NCI-H146 (cell line): ENCODE measurements at regions not wholly inside any gene's neighbourhood (a gene's known extent, or its start where the extent isn't known, plus 50 kb on each side); places are given as distances from the start of the nearest gene placed in this dataset.
"Not testable (repeated sequence)": the region's sequence is repeated elsewhere in the genome, so short reads cannot be mapped to it uniquely, and the experiment has no call there.

Experiments
- DNase-seq: peaks from one replicate; lab custom pipeline; 2025; lab: John Stamatoyannopoulos, UW

GRCh38 chr11:122401581-122401980 lies 253.9 kb upstream of the UBASH3B start:
- not testable (repeated sequence) for DNase-seq

DNA sequence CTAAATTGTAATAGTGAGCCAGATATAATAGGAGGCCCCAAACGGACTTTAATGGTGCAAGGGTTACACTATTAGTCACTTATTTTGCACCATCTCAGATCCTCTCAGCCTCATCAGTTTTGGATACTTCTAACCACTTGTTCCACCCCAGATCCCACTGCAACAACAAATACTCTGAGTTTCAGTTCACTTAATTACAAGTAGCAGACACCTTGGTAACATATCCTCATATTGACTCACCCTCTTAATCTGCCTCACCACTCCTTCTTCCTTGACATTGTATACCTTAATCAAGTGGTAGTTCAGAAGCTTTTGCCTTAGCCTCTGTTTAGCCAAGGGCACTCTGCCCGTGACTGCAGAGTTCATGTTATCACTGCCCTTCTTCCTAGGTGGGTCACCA lies 256.1 kb upstream of the UBASH3B start:
- DNase-seq = no peak

DNA sequence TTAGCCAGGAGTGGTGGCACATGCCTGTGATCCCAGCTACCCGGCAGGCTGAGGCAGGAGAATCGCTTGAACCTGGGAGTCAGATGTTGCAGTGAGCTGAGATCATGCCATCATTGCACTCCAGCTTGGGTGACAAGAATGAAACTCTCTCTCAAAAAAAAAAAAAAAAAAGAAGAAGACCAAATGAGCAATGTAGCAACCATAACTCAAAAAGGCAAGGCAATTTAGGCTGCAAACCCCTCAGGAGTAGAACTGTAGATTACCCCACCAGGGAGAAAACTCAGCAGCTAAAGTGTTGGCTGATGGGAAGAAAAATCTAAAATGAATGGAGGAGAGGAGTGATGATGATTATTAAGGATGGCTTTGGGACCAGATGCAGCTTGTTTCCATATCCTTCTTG lies 256.7 kb upstream of the UBASH3B start:
- DNase-seq = no peak

GRCh38 chr11:122398167-122398566 lies 257.4 kb upstream of the UBASH3B start:
- no peak for DNase-seq

- DNase-seq = no peak
These were observed 260.2 kb upstream of the UBASH3B start for GRCh38 chr11:122395282-122395681.

DNA sequence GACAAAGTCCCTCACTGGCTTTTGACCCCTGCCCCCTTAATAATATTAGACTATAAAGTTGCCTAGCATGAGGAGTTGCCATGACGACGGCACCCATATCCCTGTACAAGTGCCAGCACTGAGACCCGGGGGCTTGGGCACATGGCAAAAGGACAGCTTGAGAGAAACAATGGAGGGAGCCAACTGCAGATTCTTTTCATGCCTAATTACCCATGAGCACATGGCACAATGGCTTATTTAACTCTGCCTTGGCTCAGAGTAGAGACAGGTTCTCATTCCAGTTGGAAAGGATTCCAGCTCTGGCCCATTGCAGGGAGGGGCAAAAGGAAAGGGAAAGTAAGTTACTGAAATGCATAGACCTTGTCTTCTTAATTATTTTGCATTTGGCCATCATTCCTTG lies 261.2 kb upstream of the UBASH3B start:
- DNase-seq = no peak

GRCh38 chr11:122393209-122393860 lies 262.2 kb upstream of the UBASH3B start:
- no peak for DNase-seq

- DNase-seq = no peak
These were observed 263.0 kb upstream of the UBASH3B start for GRCh38 chr11:122392508-122392907.

DNA sequence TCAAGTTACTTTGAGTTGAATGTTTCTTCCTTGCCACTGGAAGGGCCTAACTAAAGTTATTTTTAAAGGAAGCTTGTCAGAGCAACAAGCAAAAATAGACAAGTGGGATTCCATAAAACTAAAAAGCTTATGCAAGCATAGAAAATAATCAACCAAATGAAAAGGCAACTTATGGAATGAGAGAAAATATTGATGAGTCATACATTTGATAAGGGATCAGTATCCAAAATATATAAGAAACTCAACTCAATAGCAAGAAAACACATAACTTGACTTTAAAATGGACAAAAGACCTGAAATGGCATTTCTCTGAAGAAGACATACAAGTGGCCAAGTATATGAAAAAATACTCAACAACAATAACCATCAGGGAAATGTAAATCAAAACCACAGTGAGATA lies 264.5 kb upstream of the UBASH3B start:
- no peak for DNase-seq

- DNase-seq = no peak
These were observed 267.2 kb upstream of the BLID start for GRCh38 chr11:122383186-122383585.

GRCh38 chr11:122375687-122376399 lies 259.8 kb upstream of the BLID start:
- DNase-seq = no peak

- DNase-seq = no peak
These were observed 252.8 kb upstream of the BLID start for GRCh38 chr11:122368796-122369195.

GRCh38 chr11:122367809-122368231 lies 251.8 kb upstream of the BLID start:
- no peak for DNase-seq

DNA sequence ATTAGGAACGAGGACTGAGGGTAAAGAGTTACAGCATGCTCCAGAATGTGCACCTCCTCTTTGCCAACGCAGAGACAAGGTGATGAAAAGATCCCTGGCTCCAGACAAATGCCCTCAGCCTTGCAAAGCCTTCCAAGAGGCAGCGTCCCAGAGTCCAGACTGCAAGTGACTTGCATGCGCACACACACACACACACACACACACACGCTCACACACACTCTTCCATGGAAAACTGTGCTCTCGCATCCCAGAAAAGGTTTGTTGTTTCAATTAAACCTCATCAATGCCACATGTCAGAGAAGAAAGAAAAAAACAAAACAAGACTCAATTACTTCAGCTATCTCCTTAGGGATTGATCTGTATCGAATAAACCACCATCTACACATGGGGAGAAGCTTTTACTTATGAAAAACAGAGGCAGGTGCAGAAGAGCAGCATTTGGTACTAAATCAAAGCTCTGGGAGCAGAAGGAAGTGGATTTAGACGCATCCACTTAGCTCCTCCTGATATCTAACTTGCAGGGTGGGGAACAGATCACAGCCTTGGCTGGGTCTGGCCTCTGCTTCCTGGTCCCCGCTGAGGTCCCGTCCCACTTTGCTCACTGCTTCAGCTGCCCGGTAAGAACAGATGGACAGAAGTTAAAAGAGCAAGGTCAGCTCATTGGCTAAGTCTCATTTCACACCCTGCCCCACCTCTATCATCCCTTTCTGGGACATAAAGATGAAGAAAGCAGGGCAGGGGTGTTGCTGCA lies 249.8 kb upstream of the BLID start:
- no peak for DNase-seq

DNA sequence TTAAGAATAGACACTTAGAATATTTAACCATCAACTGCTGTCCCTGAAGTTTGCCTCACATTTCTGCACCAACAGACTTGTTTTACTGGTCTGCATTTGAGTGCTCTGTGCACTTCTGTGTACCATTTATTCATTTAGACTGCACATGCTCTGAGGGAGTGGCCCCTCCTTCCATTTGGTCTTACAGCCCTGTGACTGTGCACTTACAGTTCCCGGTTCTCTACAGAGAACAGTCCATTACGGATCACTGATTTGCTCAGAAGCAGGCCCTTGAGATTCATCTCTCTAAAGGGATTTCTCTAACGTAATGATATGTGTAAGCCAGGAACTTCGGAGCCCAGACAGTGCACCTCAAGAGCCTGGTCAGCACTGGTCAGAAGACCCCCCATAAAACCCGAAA lies 247.3 kb upstream of the BLID start:
- DNase-seq = no peak

- DNase-seq = no peak
These were observed 246.4 kb upstream of the BLID start for GRCh38 chr11:122362381-122362780.

GRCh38 chr11:122360875-122361274 lies 244.9 kb upstream of the BLID start:
- DNase-seq = no peak

DNA sequence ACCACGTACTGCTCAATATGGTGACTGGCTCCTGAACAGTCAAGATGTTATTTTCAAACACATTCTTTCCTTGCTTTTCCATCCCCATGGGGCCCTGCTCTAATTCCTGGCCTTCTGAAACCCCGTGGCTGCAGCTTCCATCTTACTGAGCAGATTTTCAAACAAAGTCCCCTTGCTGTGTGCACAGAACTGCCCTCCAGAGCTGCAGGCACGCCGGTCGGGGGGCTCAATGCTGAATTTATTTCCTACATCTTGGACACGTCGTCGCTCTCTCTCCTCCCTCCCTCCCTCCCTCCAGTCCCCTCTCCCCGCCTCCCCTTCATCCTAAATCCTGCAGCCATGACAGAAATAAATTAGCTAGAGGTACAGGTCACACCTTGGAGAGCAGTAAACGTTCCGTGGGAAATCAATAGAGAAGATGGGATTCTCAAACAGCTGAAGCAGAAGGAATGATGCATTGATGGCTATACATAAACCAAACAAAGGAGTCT lies 243.1 kb upstream of the BLID start:
- DNase-seq = no peak

DNA sequence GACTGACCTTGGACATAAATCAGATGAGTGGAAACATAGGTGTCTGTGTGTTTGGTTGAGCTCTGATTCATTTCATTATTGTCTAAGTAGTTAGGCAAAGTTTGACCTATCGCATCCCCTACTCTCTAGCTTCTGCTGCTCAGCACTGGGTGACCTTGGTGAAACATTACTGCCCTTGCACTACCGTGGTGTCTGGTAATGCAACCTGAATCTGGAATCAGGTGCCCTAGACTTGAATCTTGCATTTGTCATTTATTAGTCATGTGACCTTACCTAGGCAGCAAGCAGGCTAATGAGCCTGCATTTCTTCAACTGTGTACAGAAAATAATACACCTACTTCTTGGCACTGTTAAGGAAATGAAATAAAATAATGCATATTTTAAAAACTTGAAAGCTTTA lies 242.3 kb upstream of the BLID start:
- no peak for DNase-seq

GRCh38 chr11:122355968-122356367 lies 240.0 kb upstream of the BLID start:
- DNase-seq = no peak

DNA sequence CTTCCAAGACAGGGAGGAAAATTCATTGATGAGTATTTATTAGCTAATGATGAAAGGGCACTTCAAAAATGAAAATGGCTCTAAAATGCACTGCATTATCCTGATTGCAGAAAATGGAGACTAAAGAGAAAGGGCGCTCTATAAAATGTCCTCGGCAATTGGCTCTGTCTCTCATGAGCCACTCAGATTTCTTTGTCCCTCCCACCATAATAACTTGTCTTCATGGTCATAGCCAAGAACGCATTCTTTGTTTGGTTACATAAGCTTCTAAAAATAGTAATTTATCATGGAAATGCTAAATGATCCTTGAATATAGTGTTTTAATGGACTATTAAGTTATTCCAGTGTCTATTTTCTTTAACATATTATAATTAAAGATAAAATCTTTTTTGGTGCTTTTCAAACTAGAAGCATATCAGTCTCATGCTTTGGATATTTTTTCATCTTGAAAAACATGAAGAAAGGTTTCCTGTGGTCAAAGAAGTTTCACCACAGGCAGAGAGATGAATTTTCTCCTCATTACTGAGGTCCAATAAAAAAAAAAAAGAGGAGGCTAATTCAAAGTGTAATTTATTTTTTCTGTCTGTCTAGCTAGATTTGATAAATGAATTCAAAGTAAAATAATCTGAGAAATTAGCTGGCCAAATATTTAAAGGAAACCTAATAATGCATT lies 238.1 kb upstream of the BLID start:
- DNase-seq = no peak

DNA sequence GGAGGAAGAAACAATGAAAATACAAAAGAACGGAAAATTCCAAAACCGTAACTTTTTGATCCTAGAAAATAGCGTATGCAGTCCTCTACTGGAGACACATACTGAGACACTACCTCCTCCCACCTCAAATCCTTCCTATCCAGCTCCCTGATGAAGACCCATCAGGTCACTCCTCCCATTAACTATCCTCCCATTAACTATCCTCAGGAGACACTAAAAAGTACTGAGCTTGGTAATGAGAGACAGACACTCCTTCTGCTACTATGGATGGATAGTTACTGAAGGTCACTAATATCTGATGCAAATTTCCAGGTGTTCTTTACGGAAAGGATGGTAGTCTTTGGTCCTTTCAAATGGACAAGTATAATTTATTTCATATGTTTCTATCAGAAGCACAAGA lies 237.5 kb upstream of the BLID start:
- DNase-seq = no peak
